ENCODE measurements at regions not wholly inside any gene's neighbourhood (a gene's known extent, or its start where the extent isn't known, plus 50 kb on each side); places are given as distances from the start of the nearest gene placed in this dataset.
A peak's percentile ranks its signal among the peaks of the same experiment; 100 is the strongest.
"Not testable (repeated sequence)": the region's sequence is repeated elsewhere in the genome, so short reads cannot be mapped to it uniquely, and the experiment has no call there.

DNA sequence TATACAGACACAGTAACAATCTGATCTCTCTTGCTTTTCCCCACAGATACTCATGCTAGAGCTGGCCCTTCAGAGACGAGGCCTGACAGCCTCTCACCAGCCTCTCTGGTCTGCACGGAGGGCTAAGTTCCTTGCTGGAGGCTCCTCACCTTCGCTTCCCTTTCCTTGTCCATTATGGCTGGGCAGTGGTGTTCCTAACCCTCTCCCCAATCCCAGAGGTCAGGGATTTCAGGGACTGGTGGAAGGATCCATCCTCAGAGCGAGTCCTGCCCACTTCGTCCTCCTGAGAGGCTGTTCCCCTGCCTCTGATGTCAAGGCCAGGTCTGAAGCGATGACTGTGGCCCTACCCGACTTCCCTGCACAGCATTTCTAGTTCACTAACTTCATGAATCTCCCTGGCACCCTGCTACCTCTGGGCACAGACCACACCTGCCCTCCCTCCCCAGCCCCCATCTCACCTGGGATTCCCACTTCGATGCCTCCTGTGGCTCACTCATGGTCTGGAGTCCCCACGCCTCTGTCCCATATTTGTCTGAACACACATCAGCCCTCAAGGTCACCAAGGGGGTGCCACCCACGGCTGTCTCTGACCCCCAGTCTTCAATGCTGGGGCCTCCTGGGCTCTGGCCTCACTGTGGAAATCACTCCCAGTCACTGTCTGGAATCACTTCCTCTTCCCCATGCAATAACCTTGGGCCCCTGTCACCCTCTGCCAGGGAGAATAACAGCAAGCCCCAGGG lies 124.9 kb upstream of the PRR20G start:
- peak; percentile 8 to 17 for DNase-seq

DNA sequence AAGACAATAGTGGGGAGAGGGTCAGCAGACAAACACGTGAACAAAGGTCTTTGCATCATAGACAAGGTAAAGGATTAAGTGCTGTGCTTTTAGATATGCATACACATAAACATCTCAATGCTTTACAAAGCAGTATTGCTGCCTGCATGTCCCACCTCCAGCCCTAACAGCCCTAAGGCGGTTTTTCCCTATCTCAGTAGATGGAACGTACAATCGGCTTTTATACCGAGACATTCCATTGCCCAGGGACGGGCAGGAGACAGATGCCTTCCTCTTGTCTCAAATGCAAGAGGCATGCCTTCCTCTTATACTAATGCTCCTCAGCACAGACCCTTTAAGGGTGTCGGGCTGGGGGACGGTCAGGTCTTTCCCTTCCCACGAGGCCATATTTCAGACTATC lies 124.0 kb upstream of the PRR20G start:
- not testable (repeated sequence) for DNase-seq

DNA sequence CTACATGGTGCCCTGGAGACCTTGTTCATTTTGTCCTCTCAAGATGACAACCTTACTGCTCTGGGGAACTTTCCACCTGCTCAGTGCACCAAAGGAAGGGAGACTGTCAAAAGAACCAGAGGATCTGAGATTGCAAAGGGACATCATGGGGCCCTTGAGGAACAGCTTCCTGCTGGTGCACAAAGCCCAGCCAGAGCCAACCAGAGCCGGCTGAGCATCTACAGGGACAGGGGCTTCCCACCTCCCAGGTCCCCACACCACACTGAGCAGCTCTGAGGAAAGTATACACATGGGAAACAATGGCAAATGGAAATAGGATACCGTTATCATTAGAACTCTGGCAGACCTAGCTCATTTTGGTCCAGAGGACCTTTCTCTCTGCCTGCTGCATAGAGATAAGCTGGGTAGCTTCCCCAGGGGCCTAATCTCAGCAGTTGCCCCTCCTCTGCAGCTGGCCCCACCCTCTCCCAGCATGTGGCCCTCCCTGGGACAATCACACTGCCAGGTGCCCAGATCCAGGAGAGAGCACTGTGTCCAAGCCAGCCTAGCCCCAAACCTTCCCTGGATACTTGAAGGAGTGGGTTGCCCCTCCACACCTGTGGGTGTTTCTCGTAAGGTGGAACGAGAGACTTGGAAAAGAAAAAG lies 123.4 kb upstream of the PRR20G start:
- DNase-seq: no peak

GRCh38 chr3:127410678-127411077 lies 122.8 kb upstream of the PRR20G start:
- DNase-seq: no peak

GRCh38 chr3:127410137-127410488 lies 122.3 kb upstream of the PRR20G start:
- DNase-seq: no peak

DNA sequence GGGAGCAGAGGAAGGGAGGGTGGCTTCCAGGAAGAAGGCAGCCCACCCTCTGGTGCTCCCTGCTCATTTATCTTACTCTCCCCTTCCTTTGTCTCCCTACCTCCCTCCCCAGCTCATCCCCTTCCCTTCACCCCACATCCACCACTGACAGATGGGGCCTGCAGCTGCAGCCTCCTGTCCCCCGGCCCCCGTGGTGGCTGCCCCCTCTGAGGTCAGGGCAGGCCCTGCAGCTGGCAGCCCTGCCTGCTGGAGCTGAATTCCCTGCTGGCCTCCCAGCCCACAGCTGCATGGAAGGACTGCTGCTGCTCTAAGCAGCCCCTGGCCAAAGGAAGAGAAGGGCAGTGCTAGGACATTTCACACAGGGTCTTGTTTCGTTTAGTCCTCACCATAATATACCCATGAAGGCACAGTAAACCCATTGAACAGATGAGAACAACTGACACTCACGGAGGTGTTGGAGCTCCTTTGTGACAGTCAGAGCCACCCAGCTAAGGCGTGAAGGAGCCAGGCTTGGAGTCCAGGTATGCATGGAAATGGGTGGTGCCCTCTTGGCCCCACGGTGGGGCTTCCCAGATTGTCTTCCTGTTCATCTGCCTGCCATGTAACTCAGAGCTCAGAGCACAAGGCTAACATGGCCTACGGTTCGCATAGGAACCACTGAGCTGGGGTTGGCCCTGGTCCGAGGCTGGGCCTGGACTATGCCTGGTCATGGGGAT lies 121.7 kb upstream of the PRR20G start:
- no peak for DNase-seq

DNA sequence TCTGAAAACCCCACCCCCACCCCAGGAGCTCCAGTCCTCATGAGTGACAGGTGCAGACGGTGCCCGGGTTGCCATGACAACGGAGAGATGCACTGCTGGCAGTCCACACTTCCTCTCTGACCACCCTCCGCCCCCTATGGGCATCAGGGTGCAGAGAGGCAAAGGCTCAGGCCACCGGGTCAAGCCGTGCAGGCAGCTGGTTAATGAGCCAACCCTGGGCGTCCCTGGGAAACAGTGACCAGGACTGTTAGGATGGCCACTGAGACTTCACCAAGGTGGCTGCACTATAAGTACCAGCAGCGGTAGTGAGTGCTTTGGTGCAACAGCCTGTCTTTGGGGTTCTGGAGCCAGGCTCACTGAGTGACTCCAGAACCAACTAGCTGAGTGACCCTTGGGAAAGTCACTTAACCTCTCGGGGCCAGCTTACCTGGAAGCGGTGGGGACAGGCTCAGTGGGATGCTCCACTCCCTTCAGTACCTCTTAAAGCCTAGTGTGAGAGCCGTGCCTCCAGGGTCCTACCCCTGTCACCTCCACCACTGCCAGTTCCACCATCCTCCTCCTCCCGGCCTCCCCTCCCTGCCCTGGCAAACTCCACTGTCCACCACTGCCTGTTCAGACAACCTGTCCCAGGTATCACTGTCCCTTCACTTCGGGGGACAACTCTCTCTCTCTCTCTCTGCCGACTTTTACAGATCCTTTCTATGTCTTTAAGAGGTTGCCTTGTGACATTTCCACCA lies 121.0 kb upstream of the PRR20G start:
- no peak for DNase-seq

DNA sequence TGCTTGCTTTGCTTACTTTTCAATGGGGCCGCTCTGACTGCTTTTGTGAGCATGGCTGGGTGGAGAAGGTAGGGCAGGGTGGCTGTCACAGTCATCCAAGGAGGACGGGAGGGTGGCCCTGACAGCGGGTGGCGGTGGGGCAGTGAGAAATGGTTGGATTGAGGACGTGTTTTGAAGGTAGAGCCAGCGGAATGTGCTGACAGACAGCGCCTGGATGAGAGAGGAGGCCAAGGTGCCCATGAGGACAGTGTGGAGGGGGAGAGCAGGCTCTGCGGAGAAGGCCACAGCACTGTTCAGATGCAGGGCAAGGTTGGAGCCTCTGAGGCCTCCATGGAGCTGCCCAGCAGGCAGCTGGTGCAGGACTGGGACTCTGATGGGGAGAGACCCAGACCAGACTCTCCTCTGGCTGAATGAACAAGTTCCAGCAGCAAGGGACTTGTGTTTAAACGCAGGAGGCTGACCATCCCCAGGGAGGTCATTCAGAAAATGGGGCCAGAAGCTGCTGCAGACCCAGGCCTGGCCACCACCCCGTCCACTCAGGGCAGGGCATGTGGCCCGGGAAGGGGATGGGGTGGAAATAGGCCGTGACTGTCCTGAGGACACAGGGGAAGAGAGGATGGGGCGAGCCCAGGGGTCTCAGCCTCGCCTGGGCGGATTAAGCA lies 120.3 kb upstream of the PRR20G start:
- DNase-seq: no peak

GRCh38 chr3:127407026-127407939 lies 119.4 kb upstream of the PRR20G start:
- no peak for DNase-seq

- DNase-seq: no peak
Observed at GRCh38 chr3:127406309-127407025, 118.6 kb upstream of the PRR20G start.

DNA sequence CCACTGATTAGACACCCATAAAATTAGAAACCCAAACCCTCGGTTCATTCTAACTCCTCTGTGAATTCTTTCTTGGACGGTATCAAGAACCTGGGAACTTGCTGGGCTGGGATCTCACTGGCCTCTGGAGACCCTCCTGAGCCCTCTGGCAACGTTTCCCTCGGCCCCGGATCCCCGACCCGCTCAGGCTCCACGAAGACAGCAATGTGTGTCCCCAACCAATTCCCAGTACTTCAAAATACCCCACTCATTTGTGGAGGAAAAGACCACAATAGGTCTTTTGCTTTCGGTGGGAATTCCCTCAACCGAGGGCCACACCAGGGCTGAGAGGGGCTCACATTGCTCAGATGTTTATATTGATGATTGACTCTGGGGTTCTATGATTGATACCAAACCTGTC lies 117.9 kb upstream of the PRR20G start:
- DNase-seq: no peak

- no peak for DNase-seq
Observed at GRCh38 chr3:127405010-127405598, 117.3 kb upstream of the PRR20G start.

GRCh38 chr3:127404221-127405009 lies 116.6 kb upstream of the PRR20G start:
- DNase-seq: no peak

DNA sequence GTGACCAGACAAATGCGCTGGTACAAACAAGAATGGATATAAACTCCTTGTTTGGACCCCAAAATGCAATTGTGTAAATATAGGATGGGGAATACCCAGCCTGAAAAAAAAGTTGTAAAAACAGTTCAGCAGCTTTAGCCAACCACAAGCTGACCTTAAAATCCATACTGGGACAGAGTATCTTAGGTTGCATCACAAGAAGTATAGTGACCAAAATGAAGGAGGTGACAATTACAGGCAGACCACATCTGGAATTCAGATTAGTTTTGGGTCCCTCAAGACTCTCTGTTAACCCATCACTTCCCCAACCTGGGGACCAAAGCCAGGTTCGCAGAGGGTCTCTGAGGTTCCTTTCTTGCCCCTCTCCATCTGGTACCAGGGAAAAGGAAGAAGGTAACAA lies 115.9 kb upstream of the PRR20G start:
- DNase-seq: no peak

DNA sequence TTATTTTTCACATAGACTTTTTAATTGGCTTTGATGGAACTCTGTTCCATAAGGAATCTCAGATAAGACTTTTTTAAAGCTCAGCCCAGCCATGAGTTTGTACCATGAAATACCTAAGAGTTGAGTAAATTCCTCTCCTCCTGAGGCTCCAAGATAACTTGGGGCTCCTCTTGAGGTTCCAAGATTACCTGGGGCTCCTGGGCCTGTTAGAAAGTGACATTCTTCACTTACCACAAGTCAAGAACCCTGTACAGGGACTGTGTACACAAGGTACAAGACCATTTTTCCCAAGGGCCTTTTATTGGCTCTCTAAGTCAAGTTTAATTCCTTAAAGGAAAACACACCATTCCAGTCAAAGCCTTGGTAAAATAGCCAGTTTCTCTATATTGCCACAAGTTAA lies 111.3 kb upstream of the PRR20G start:
- no peak for DNase-seq

DNA sequence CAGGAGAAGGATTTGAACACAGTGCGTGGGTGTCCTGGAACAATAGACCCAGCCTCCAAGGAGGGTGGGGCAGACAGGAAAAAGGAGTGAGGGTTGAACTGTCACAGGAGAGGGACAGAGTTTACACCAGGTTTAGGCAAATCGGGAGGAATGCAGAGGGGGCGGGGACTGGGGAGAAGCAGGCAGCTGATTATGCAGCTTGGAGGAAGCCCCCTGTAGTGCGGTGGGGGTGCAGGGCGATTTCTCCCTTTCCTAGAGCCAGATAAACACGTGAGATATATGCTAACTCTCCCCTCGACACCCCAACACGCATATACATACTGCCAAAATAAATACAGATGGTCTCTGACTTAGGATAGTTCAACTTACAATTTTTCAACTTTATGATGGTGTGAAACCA lies 108.6 kb upstream of the PRR20G start:
- DNase-seq: no peak

- DNase-seq: no peak
Observed at GRCh38 chr3:127395663-127396355, 108.0 kb upstream of the PRR20G start.

DNA sequence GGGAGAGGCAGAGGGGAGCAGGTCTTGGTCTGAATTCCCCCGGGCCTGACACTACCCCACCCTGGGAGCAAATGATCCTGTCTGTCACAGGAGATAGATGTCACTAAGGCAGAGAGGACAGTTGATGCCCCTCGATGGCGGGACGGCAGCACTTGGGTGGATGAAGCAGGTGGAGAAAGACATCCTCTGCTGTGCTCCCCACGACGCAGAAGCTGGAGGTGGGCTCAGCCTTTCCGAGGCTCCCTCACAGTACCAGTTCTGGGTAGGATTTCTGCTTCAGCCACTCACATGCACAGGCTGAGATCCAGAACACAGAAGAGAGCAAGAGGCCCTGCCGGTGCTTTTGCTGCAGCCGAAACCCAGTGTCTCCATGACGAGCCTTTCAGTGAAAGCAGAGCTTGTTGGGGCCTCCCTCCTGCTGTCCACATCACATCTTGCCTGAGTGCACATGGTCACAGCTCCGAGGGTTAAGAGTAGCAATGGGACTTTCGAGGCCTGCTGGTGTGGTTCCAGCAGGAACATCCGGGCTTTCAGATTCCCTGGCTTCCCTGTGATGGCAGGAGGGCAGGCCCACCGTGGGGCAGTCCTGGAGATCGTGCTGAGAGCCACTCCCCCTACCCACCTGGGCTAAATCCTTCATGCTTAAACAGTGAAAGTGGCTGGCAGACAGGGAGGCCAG lies 107.3 kb upstream of the PRR20G start:
- DNase-seq: no peak

GRCh38 chr3:127394031-127394430 lies 106.2 kb upstream of the PRR20G start:
- no peak for DNase-seq

Data from inflammatory macrophage treated with lipopolysaccharide for 1 hour (primary cell).